PC-9 (cell line): ENCODE measurements at regions not wholly inside any gene's neighbourhood (a gene's known extent, or its start where the extent isn't known, plus 50 kb on each side); places are given as distances from the start of the nearest gene placed in this dataset.

Source experiments
- BruUV-seq: library from RNA; stranded (reverse); fragments of 400-500 nt; replicated peaks from 2 replicates; lab custom pipeline; 2021; lab: Mats Ljungman, UMichigan
- CTCF ChIA-PET: fragments of 300-600 bp; sonication (Branson Sonifier 250); formaldehyde crosslinking; loops from one replicate; lab custom pipeline; 2022; ENCODE audit warnings: antibody characterized with exemption; lab: Charles Lee
- POLR2A ChIA-PET: fragments of 300-600 bp; sonication (Branson Sonifier 250); formaldehyde crosslinking; loops from one replicate; lab custom pipeline; 2022; ENCODE audit warnings: antibody characterized with exemption; ENCODE audit not compliant: unreplicated experiment; lab: Charles Lee
- DNase-seq, 2 experiments: peaks; one replicate each; pipeline versions ENCODE4 v3.0.0 to v3.0.0-alpha.2; 2015 to 2022; ENCODE audit warnings: mixed read lengths in 1 of 2
- H2AFZ ChIP-seq: fragments of 200-600 bp; sonication (generic); 2 replicates; pipeline ENCODE4 v1.8.1; 2017; ENCODE audit warnings: antibody characterized with exemption
- H3F3A ChIP-seq: fragments of 200-600 bp; sonication (generic); 2 replicates; pipeline ENCODE4 v1.8.1; 2017; ENCODE audit warnings: antibody characterized with exemption, mild to moderate bottlenecking, low read depth; ENCODE audit not compliant: insufficient read depth
- H3K27ac ChIP-seq: fragments of 200-600 bp; sonication (generic); 2 replicates; pipeline ENCODE4 v1.6.1; 2016; ENCODE audit warnings: mixed run types
- H3K27me3 ChIP-seq: fragments of 200-600 bp; sonication (generic); 2 replicates; pipeline ENCODE4 v1.6.1; 2016; ENCODE audit warnings: low read depth, mixed run types; ENCODE audit not compliant: insufficient read depth
- H3K36me3 ChIP-seq: fragments of 200-600 bp; sonication (generic); 2 replicates; pipeline ENCODE4 v1.6.1; 2016; ENCODE audit warnings: low read depth, mixed run types
- H3K4me1 ChIP-seq: fragments of 200-600 bp; sonication (generic); replicated peaks from 2 replicates; pipeline ENCODE4 v1.6.1; 2016; ENCODE audit warnings: mixed run types; ENCODE audit not compliant: insufficient read depth
- H3K4me2 ChIP-seq: fragments of 200-600 bp; sonication (generic); 2 replicates; pipeline ENCODE4 v1.6.1; 2017; ENCODE audit warnings: mixed run types
- H3K4me3 ChIP-seq: fragments of 200-600 bp; sonication (generic); 2 replicates; pipeline ENCODE4 v1.6.1; 2016; ENCODE audit warnings: mixed run types
- H3K79me2 ChIP-seq: fragments of 200-600 bp; sonication (generic); 2 replicates; pipeline ENCODE4 v1.6.1; 2017; ENCODE audit warnings: low read depth, mixed run types
- H3K9me2 ChIP-seq: fragments of 200-600 bp; sonication (generic); 2 replicates; pipeline ENCODE4 v1.8.1; 2017; ENCODE audit warnings: mild to moderate bottlenecking; ENCODE audit not compliant: insufficient read depth
- H3K9me3 ChIP-seq: fragments of 200-600 bp; sonication (generic); 2 replicates; pipeline ENCODE4 v1.8.1; 2016; ENCODE audit warnings: low read depth; ENCODE audit not compliant: insufficient read depth
- H4K20me1 ChIP-seq: fragments of 200-600 bp; sonication (generic); 2 replicates; pipeline ENCODE4 v1.8.1; 2017; ENCODE audit not compliant: insufficient read depth
- CTCF ChIP-seq: fragments of 200-600 bp; sonication (generic); conservative IDR thresholded peaks from 2 replicates; pipeline ENCODE4 v1.6.1; 2017; ENCODE audit warnings: mixed run types, antibody characterized with exemption, mild to moderate bottlenecking, moderate library complexity
- EZH2 ChIP-seq: fragments of 200-600 bp; sonication (generic); IDR thresholded peaks from 2 replicates; pipeline ENCODE4 v1.8.0; 2017; ENCODE audit warnings: antibody characterized with exemption, low read depth
- intact Hi-C: fragments of 100-400 bp; cut with micrococcal nuclease; formaldehyde crosslinking; loops from one replicate; pipeline ENCODE4 v1.10.0; 2022; ENCODE audit not compliant: unreplicated experiment

DNA sequence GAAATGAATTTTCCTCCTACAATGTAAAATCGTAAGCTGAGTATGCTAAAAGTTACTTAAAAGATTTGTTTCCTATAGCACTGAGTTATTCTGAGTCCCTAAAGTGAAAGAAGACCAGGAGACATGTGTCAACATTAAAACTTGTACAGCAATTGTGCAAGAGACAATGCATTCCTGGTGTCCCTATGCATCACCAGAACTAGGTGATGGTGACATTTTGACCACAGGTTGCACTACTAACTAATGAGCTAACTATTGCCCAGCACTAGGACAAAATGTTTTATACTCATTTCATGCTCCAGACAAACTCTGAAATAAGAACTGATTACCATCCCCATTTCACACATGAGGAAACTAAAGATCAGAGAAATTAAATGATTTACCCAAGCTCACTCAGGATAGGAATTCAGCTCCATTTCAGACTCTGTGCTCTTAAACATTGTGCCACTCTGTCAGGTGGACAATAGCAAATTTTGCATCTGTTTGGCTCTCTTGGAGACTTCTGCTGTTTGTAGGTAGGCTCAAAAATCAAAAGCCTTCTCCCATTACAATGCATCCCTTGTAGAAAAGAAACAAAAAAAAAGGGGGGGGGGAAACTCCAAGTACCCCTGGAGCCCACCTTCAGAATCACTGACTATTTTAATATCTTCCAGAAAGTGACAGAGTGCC, 269.2 kb downstream of the ACTL7B start:
- intact Hi-C loops, result no loop called here
- no peaks in the 10 kb centered on the region for H3K9me3 ChIP-seq
- peak overlapping the region; percentile 56 for H3K27ac ChIP-seq
- no peaks in the 10 kb centered on the region for H3K79me2 ChIP-seq
- H2AFZ ChIP-seq, result no peak overlapping the region
- ChIA-PET CTCF (no interaction called here), POLR2A (no interaction called here)
- H3K9me2 ChIP-seq, result no peaks in the 10 kb centered on the region
- BruUV-seq, result no TSS peak
- DNase-seq, result peak in 1 of 2 experiments; percentile 82
- peak overlapping the region; percentile 10; the same call in 1 of the 2 replicates for H3K4me2 ChIP-seq
- H4K20me1 ChIP-seq, result no peaks in the 10 kb centered on the region
- no peaks in the 10 kb centered on the region; the same call in 1 of the 2 replicates for H3F3A ChIP-seq
- H3K4me3 ChIP-seq, result no peak overlapping the region
- H3K36me3 ChIP-seq, result no peaks in the 10 kb centered on the region
- peaks cover 13% of the 10 kb centered on the region for H3K4me1 ChIP-seq
- TF ChIP-seq EZH2 (no peak), CTCF (no peak)
- H3K27me3 ChIP-seq, result no peaks in the 10 kb centered on the region

GRCh38 chr9:108584860-108585259, 270.9 kb downstream of the ACTL7B start:
- H3K9me3 ChIP-seq, result no peaks in the 10 kb centered on the region
- peaks cover 29% of the 10 kb centered on the region for H3K4me1 ChIP-seq
- ChIA-PET CTCF (no interaction called here), POLR2A (no interaction called here)
- H3K27ac ChIP-seq, result no peak overlapping the region
- H4K20me1 ChIP-seq, result no peaks in the 10 kb centered on the region
- no peaks in the 10 kb centered on the region for H3K27me3 ChIP-seq
- no peaks in the 10 kb centered on the region for H3K9me2 ChIP-seq
- no peak for DNase-seq
- H2AFZ ChIP-seq, result no peak overlapping the region
- H3F3A ChIP-seq, result peaks cover 6% of the 10 kb centered on the region; the same call in 1 of the 2 replicates
- intact Hi-C loops, result no loop called here
- no TSS peak for BruUV-seq
- no peaks in the 10 kb centered on the region for H3K79me2 ChIP-seq
- H3K4me2 ChIP-seq, result no peak overlapping the region
- no peaks in the 10 kb centered on the region for H3K36me3 ChIP-seq
- no peak overlapping the region for H3K4me3 ChIP-seq
- TF ChIP-seq CTCF, result no peak
- no peak for TF ChIP-seq EZH2

- H3K27me3 ChIP-seq, result no peaks in the 10 kb centered on the region
- no peak overlapping the region for H3K4me3 ChIP-seq
- H3K4me1 ChIP-seq, result peaks cover 36% of the 10 kb centered on the region
- H3K79me2 ChIP-seq, result no peaks in the 10 kb centered on the region
- H4K20me1 ChIP-seq, result no peaks in the 10 kb centered on the region
- BruUV-seq, result no TSS peak
- no peak for TF ChIP-seq CTCF
- TF ChIP-seq EZH2, result no peak
- no peak overlapping the region for H3K27ac ChIP-seq
- no peak for DNase-seq
- intact Hi-C loops, result no loop called here
- ChIA-PET CTCF (no interaction called here), POLR2A (no interaction called here)
- no peak overlapping the region for H2AFZ ChIP-seq
- H3F3A ChIP-seq, result peaks cover 6% of the 10 kb centered on the region; the same call in 1 of the 2 replicates
- no peaks in the 10 kb centered on the region for H3K9me2 ChIP-seq
- H3K36me3 ChIP-seq, result no peaks in the 10 kb centered on the region
- H3K9me3 ChIP-seq, result no peaks in the 10 kb centered on the region
- H3K4me2 ChIP-seq, result no peak overlapping the region
Observed at GRCh38 chr9:108582726-108583125, 273.1 kb downstream of the ACTL7B start.
